GM18870 (cell line): ENCODE measurements at regions not wholly inside any gene's neighbourhood (a gene's known extent, or its start where the extent isn't known, plus 50 kb on each side); places are given as distances from the start of the nearest gene placed in this dataset.

Experiments used
- ATAC-seq: cut with Tn5 transposase; IDR thresholded peaks from one replicate; pipeline ENCODE4 v1.9.1; 2021; ENCODE audit warnings: moderate library complexity; ENCODE audit not compliant: unreplicated experiment

- no peak for ATAC-seq
These were observed 375.0 kb downstream of the MAN2A1 start for GRCh38 chr5:110064603-110065268.

GRCh38 chr5:110070836-110071235, 381.1 kb downstream of the MAN2A1 start:
- no peak for ATAC-seq

GRCh38 chr5:110072651-110073050, 382.9 kb downstream of the MAN2A1 start:
- no peak for ATAC-seq

- ATAC-seq: no peak
These were observed 383.8 kb downstream of the MAN2A1 start for GRCh38 chr5:110073534-110073933.

GRCh38 chr5:110075656-110076055, 385.9 kb downstream of the MAN2A1 start:
- ATAC-seq: no peak

GRCh38 chr5:110077147-110077546, 387.4 kb downstream of the MAN2A1 start:
- no peak for ATAC-seq

- no peak for ATAC-seq
These were observed 392.5 kb downstream of the MAN2A1 start for GRCh38 chr5:110082194-110082593.

- ATAC-seq: no peak
These were observed 393.1 kb downstream of the MAN2A1 start for GRCh38 chr5:110082863-110083262.

- ATAC-seq: no peak
These were observed 396.1 kb downstream of the MAN2A1 start for GRCh38 chr5:110085826-110086225.

- no peak for ATAC-seq
These were observed 397.1 kb downstream of the MAN2A1 start for GRCh38 chr5:110086658-110087388.

- no peak for ATAC-seq
These were observed 398.1 kb downstream of the MAN2A1 start for GRCh38 chr5:110087829-110088228.

- ATAC-seq: no peak
These were observed 399.1 kb downstream of the MAN2A1 start for GRCh38 chr5:110088676-110089436.

GRCh38 chr5:110092955-110093785, 403.4 kb downstream of the MAN2A1 start:
- no peak for ATAC-seq

- ATAC-seq: no peak
These were observed 404.4 kb downstream of the MAN2A1 start for GRCh38 chr5:110094109-110094508.

- no peak for ATAC-seq
These were observed 404.8 kb downstream of the MAN2A1 start for GRCh38 chr5:110094548-110094947.

- ATAC-seq: no peak
These were observed 406.7 kb downstream of the MAN2A1 start for GRCh38 chr5:110096419-110096818.

- no peak for ATAC-seq
These were observed 409.8 kb downstream of the MAN2A1 start for GRCh38 chr5:110099572-110099971.

- no peak for ATAC-seq
These were observed 413.4 kb downstream of the MAN2A1 start for GRCh38 chr5:110103081-110103480.

- no peak for ATAC-seq
These were observed 414.5 kb downstream of the MAN2A1 start for GRCh38 chr5:110104060-110104725.
